ENCODE measurements at regions not wholly inside any gene's neighbourhood (a gene's known extent, or its start where the extent isn't known, plus 50 kb on each side); places are given as distances from the start of the nearest gene placed in this dataset.

- no peak overlapping the region for H3K27ac ChIP-seq
- no peak for TF ChIP-seq ZFX (IDR thresholded peaks at IDR 0.05)
- TF ChIP-seq CTCF (conservative IDR thresholded peaks at IDR 0.05) = no peak
Observed at GRCh38 chr21:38643404-38644023, 145.2 kb upstream of the ERG start.

GRCh38 chr21:38645282-38645681, 147.0 kb upstream of the ERG start:
- H3K27ac ChIP-seq = no peak overlapping the region
- TF ChIP-seq CTCF (conservative IDR thresholded peaks at IDR 0.05) (no peak), ZFX (IDR thresholded peaks at IDR 0.05) (no peak)

GRCh38 chr21:38646213-38646837, 148.0 kb upstream of the ERG start:
- H3K27ac ChIP-seq = no peak overlapping the region
- TF ChIP-seq ZFX (IDR thresholded peaks at IDR 0.05) (no peak), CTCF (conservative IDR thresholded peaks at IDR 0.05) (no peak)

- TF ChIP-seq ZFX (IDR thresholded peaks at IDR 0.05) (no peak), CTCF (conservative IDR thresholded peaks at IDR 0.05) (no peak)
- no peak overlapping the region for H3K27ac ChIP-seq
Observed at GRCh38 chr21:38649120-38649519, 150.8 kb upstream of the ERG start.

GRCh38 chr21:38651570-38651969, 153.3 kb upstream of the ERG start:
- no peak for TF ChIP-seq CTCF (conservative IDR thresholded peaks at IDR 0.05)
- no peak for TF ChIP-seq ZFX (IDR thresholded peaks at IDR 0.05)
- no peak overlapping the region for H3K27ac ChIP-seq

- TF ChIP-seq ZFX (IDR thresholded peaks at IDR 0.05) = no peak
- no peak for TF ChIP-seq CTCF (conservative IDR thresholded peaks at IDR 0.05)
- H3K27ac ChIP-seq = no peak overlapping the region
Observed at GRCh38 chr21:38652396-38652795, 153.3 kb upstream of the ETS2 start.

- no peak for TF ChIP-seq ZFX (IDR thresholded peaks at IDR 0.05)
- no peak for TF ChIP-seq CTCF (conservative IDR thresholded peaks at IDR 0.05)
- H3K27ac ChIP-seq = no peak overlapping the region
Observed at GRCh38 chr21:38654580-38654979, 151.1 kb upstream of the ETS2 start.
